WTC11 (cell line): ENCODE measurements at regions not wholly inside any gene's neighbourhood (a gene's known extent, or its start where the extent isn't known, plus 50 kb on each side); places are given as distances from the start of the nearest gene placed in this dataset.

Experiments used
- ATAC-seq: fragments of 200-7000 bp; cut with Tn5 transposase; 2 replicates; pipeline ENCODE4 v1.10.0; 2021; ENCODE audit warnings: mild to moderate bottlenecking, moderate library complexity
- CTCF ChIA-PET: fragments of 300-600 bp; sonication (Branson Sonifier 250); formaldehyde crosslinking; loops from one replicate; lab custom pipeline; 2021; ENCODE audit warnings: antibody characterized with exemption; lab: Charles Lee
- POLR2A ChIA-PET: fragments of 350-600 bp; sonication (Branson Sonifier 250); formaldehyde crosslinking; loops from one replicate; lab custom pipeline; 2021; ENCODE audit warnings: antibody characterized with exemption; lab: Charles Lee
- DNase-seq: peaks from one replicate; pipeline ENCODE4 v3.0.0; 2021; ENCODE audit warnings: low spot score
- H3K27ac Mint-ChIP-seq: 2 replicates; pipeline ENCODE4 v1.8.0; 2021; ENCODE audit warnings: mixed read lengths
- H3K27me3 Mint-ChIP-seq: 2 replicates; pipeline ENCODE4 v1.8.0; 2021; ENCODE audit warnings: low read depth, mild to moderate bottlenecking, moderate library complexity, mixed read lengths
- H3K36me3 Mint-ChIP-seq: 2 replicates; pipeline ENCODE4 v1.8.0; 2021; ENCODE audit warnings: mixed read lengths
- H3K4me1 Mint-ChIP-seq: 2 replicates; pipeline ENCODE4 v1.8.0; 2022; ENCODE audit warnings: mixed read lengths
- H3K4me3 Mint-ChIP-seq: 2 replicates; pipeline ENCODE4 v1.8.0; 2021; ENCODE audit warnings: mild to moderate bottlenecking, moderate library complexity, mixed read lengths
- H3K9me3 Mint-ChIP-seq: 2 replicates; pipeline ENCODE4 v1.8.0; 2021; ENCODE audit warnings: mixed read lengths
- CBFB ChIP-seq: sonication (generic); formaldehyde crosslinking; IDR thresholded peaks from 2 replicates; pipeline ENCODE4 v1.8.1; 2022; ENCODE audit warnings: mild to moderate bottlenecking, low read depth, missing genetic modification reagents
- CREM ChIP-seq: sonication (generic); formaldehyde crosslinking; IDR thresholded peaks from 2 replicates; pipeline ENCODE4 v1.8.1; 2022; ENCODE audit warnings: mild to moderate bottlenecking, missing genetic modification reagents, moderate library complexity
- ELF4 ChIP-seq: sonication (generic); formaldehyde crosslinking; IDR thresholded peaks from 2 replicates; pipeline ENCODE4 v1.8.1; 2022; ENCODE audit warnings: low read depth, mild to moderate bottlenecking, moderate library complexity, missing genetic modification reagents
- FOXK1 ChIP-seq: sonication (generic); formaldehyde crosslinking; IDR thresholded peaks from 2 replicates; pipeline ENCODE4 v1.8.0; 2022; ENCODE audit warnings: mild to moderate bottlenecking, moderate library complexity, missing genetic modification reagents
- FOXP1 ChIP-seq: sonication (generic); formaldehyde crosslinking; IDR thresholded peaks from 2 replicates; pipeline ENCODE4 v1.8.0; 2022; ENCODE audit warnings: missing genetic modification reagents, mild to moderate bottlenecking, moderate library complexity, borderline replicate concordance
- GABPB1 ChIP-seq: sonication (generic); formaldehyde crosslinking; IDR thresholded peaks from 2 replicates; pipeline ENCODE4 v1.8.1; 2023; ENCODE audit warnings: mild to moderate bottlenecking, missing genetic modification reagents
- GTF2I ChIP-seq: fragments of 250-450 bp; sonication (Bioruptor Pico); conservative IDR thresholded peaks from 2 replicates; pipeline ENCODE4 v1.4.0; 2021; ENCODE audit warnings: mild to moderate bottlenecking
- KAT7 ChIP-seq: sonication (generic); formaldehyde crosslinking; IDR thresholded peaks from 2 replicates; pipeline ENCODE4 v1.8.1; 2023; ENCODE audit warnings: missing genetic modification reagents, mild to moderate bottlenecking, borderline replicate concordance
- NFYB ChIP-seq: sonication (generic); formaldehyde crosslinking; conservative IDR thresholded peaks from 2 replicates; pipeline ENCODE4 v1.8.0; 2022; ENCODE audit warnings: low read depth, missing genetic modification reagents
- NR1H2 ChIP-seq: sonication (generic); formaldehyde crosslinking; IDR thresholded peaks from 2 replicates; pipeline ENCODE4 v1.9.0; 2021; ENCODE audit warnings: mild to moderate bottlenecking, moderate library complexity, missing genetic modification reagents
- SMAD4 ChIP-seq: sonication (generic); formaldehyde crosslinking; IDR thresholded peaks from 2 replicates; pipeline ENCODE4 v1.8.0; 2022; ENCODE audit warnings: mild to moderate bottlenecking, missing genetic modification reagents
- TCF7 ChIP-seq: sonication (generic); formaldehyde crosslinking; IDR thresholded peaks from 2 replicates; pipeline ENCODE4 v1.8.0; 2022; ENCODE audit warnings: mild to moderate bottlenecking, low read depth, missing genetic modification reagents, moderate library complexity
- ZNF121 ChIP-seq: sonication (generic); formaldehyde crosslinking; IDR thresholded peaks from 2 replicates; pipeline ENCODE4 v1.8.0; 2023; ENCODE audit warnings: missing genetic modification reagents
- ZNF138 ChIP-seq: sonication (generic); formaldehyde crosslinking; conservative IDR thresholded peaks from 2 replicates; pipeline ENCODE4 v1.8.1; 2022; ENCODE audit warnings: mild to moderate bottlenecking, moderate library complexity, missing genetic modification reagents
- ZNF232 ChIP-seq: sonication (generic); formaldehyde crosslinking; IDR thresholded peaks from 2 replicates; pipeline ENCODE4 v1.8.0; 2022; ENCODE audit warnings: mild to moderate bottlenecking, missing genetic modification reagents
- ZNF396 ChIP-seq: fragments of 250-450 bp; sonication (Bioruptor Pico); IDR thresholded peaks from 2 replicates; pipeline ENCODE4 v1.8.0; 2021; ENCODE audit warnings: mild to moderate bottlenecking, moderate library complexity, borderline replicate concordance
- TF ChIP-seq, protein P1 (sequence below): sonication (generic); formaldehyde crosslinking; IDR thresholded peaks from 2 replicates; pipeline ENCODE4 v1.8.1; 2023; ENCODE audit warnings: mild to moderate bottlenecking, missing genetic modification reagents, borderline replicate concordance
- TF ChIP-seq, protein P2 (sequence below): sonication (generic); formaldehyde crosslinking; IDR thresholded peaks from 2 replicates; pipeline ENCODE4 v1.8.0; 2022; ENCODE audit warnings: mild to moderate bottlenecking, missing genetic modification reagents
- TF ChIP-seq, protein P3 (sequence below): fragments of 250-450 bp; sonication (Bioruptor Pico); IDR thresholded peaks from 2 replicates; pipeline ENCODE4 v1.9.0; 2021; ENCODE audit warnings: moderate library complexity, mild to moderate bottlenecking, inconsistent platforms, borderline replicate concordance
- TF ChIP-seq, protein P4 (sequence below): sonication (generic); formaldehyde crosslinking; IDR thresholded peaks from 2 replicates; pipeline ENCODE4 v1.8.0; 2022; ENCODE audit warnings: mild to moderate bottlenecking, missing genetic modification reagents
- TF ChIP-seq, protein P5 (sequence below): sonication (generic); formaldehyde crosslinking; IDR thresholded peaks from 2 replicates; pipeline ENCODE4 v1.8.1; 2023; ENCODE audit warnings: mild to moderate bottlenecking, missing genetic modification reagents
- TF ChIP-seq, protein P6 (sequence below): sonication (generic); formaldehyde crosslinking; IDR thresholded peaks from 2 replicates; pipeline ENCODE4 v1.8.0; 2022; ENCODE audit warnings: mild to moderate bottlenecking, missing genetic modification reagents
- TF ChIP-seq, protein P7 (sequence below): sonication (generic); formaldehyde crosslinking; IDR thresholded peaks from 2 replicates; pipeline ENCODE4 v1.8.1; 2022; ENCODE audit warnings: low read depth, mild to moderate bottlenecking, moderate library complexity, missing genetic modification reagents, borderline replicate concordance
- TF ChIP-seq, protein P8 (sequence below): fragments of 250-450 bp; sonication (Bioruptor Pico); conservative IDR thresholded peaks from 2 replicates; pipeline ENCODE4 v1.9.0; 2021; ENCODE audit warnings: mild to moderate bottlenecking

DNA sequence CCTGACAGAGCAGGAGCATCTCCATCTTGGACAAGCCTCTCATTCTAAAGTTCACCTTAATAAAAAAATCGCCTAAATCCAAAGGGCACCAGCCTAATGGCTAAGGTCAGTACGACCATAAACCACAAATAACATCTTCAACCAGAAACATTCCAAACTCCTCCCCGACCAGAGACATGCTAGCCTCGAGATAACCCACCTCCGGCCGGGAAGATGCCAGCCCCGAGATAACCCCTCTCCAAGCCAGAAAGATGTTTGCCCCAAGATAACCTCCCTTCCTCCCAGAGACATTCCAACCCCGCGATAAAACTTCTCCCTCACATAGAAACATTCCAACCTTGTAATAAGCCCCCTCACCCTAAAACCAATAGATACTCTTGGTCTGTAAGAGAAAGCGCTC lies 86.8 kb upstream of the PKP2 start (continued):
- TF ChIP-seq, protein P1, sequence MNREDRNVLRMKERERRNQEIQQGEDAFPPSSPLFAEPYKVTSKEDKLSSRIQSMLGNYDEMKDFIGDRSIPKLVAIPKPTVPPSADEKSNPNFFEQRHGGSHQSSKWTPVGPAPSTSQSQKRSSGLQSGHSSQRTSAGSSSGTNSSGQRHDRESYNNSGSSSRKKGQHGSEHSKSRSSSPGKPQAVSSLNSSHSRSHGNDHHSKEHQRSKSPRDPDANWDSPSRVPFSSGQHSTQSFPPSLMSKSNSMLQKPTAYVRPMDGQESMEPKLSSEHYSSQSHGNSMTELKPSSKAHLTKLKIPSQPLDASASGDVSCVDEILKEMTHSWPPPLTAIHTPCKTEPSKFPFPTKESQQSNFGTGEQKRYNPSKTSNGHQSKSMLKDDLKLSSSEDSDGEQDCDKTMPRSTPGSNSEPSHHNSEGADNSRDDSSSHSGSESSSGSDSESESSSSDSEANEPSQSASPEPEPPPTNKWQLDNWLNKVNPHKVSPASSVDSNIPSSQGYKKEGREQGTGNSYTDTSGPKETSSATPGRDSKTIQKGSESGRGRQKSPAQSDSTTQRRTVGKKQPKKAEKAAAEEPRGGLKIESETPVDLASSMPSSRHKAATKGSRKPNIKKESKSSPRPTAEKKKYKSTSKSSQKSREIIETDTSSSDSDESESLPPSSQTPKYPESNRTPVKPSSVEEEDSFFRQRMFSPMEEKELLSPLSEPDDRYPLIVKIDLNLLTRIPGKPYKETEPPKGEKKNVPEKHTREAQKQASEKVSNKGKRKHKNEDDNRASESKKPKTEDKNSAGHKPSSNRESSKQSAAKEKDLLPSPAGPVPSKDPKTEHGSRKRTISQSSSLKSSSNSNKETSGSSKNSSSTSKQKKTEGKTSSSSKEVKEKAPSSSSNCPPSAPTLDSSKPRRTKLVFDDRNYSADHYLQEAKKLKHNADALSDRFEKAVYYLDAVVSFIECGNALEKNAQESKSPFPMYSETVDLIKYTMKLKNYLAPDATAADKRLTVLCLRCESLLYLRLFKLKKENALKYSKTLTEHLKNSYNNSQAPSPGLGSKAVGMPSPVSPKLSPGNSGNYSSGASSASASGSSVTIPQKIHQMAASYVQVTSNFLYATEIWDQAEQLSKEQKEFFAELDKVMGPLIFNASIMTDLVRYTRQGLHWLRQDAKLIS (CRISPR knock-in tag), result no peak
- TF ChIP-seq, protein P2, sequence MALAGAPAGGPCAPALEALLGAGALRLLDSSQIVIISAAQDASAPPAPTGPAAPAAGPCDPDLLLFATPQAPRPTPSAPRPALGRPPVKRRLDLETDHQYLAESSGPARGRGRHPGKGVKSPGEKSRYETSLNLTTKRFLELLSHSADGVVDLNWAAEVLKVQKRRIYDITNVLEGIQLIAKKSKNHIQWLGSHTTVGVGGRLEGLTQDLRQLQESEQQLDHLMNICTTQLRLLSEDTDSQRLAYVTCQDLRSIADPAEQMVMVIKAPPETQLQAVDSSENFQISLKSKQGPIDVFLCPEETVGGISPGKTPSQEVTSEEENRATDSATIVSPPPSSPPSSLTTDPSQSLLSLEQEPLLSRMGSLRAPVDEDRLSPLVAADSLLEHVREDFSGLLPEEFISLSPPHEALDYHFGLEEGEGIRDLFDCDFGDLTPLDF (CRISPR knock-in tag), result no peak
- no peak for TF ChIP-seq ZNF121
- TF ChIP-seq, protein P3, sequence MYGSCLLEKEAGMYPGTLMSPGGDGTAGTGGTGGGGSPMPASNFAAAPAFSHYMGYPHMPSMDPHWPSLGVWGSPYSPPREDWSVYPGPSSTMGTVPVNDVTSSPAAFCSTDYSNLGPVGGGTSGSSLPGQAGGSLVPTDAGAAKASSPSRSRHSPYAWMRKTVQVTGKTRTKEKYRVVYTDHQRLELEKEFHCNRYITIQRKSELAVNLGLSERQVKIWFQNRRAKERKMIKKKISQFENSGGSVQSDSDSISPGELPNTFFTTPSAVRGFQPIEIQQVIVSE (CRISPR knock-in tag), result no peak
- TF ChIP-seq, protein P4, sequence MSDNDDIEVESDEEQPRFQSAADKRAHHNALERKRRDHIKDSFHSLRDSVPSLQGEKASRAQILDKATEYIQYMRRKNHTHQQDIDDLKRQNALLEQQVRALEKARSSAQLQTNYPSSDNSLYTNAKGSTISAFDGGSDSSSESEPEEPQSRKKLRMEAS (CRISPR knock-in tag), result no peak
- TF ChIP-seq FOXK1 (CRISPR knock-in tag), result no peak
- TF ChIP-seq ELF4 (CRISPR knock-in tag), result no peak

DNA sequence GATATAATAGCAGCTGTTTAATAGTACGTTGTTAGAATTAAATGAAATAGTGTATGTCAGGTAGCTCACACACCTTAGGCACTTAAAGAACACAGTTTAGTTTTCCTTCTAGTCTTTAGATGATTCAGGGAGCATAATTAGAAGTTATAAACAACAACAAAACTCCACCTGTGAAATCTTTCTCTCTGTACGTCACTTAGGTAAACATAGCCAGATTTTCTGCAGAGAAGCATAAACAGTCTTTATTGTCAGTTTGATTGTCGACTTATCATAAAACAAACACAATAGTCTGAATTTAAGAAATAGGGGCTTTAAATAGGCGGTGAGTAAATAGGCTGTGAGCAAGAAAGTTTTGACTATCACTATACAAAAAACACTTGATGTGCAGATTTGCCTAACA lies 84.6 kb upstream of the PKP2 start:
- ATAC-seq, result no peak
- Mint-ChIP-seq H3K9me3 (peaks cover 15% of the 10 kb centered on the region), H3K27ac (no peak overlapping the region), H3K36me3 (no peaks in the 10 kb centered on the region; the same call in 1 of the 2 replicates), H3K4me1 (peaks cover 16% of the 10 kb centered on the region), H3K27me3 (no peaks in the 10 kb centered on the region), H3K4me3 (no peak overlapping the region)
- DNase-seq, result no peak
- ChIA-PET POLR2A (no interaction called here), CTCF (no interaction called here)
- TF ChIP-seq CBFB (CRISPR knock-in tag) (no peak), CREM (CRISPR knock-in tag) (no peak), GABPB1 (CRISPR knock-in tag) (no peak), ZNF396 (CRISPR knock-in tag) (no peak), NR1H2 (CRISPR knock-in tag) (no peak), SMAD4 (CRISPR knock-in tag) (no peak), NFYB (CRISPR knock-in tag) (no peak), KAT7 (no peak), TCF7 (CRISPR knock-in tag) (no peak), ZNF138 (CRISPR knock-in tag) (no peak), GTF2I (CRISPR knock-in tag) (no peak), FOXP1 (CRISPR knock-in tag) (no peak), ZNF232 (CRISPR knock-in tag) (no peak)
- TF ChIP-seq, protein P5, sequence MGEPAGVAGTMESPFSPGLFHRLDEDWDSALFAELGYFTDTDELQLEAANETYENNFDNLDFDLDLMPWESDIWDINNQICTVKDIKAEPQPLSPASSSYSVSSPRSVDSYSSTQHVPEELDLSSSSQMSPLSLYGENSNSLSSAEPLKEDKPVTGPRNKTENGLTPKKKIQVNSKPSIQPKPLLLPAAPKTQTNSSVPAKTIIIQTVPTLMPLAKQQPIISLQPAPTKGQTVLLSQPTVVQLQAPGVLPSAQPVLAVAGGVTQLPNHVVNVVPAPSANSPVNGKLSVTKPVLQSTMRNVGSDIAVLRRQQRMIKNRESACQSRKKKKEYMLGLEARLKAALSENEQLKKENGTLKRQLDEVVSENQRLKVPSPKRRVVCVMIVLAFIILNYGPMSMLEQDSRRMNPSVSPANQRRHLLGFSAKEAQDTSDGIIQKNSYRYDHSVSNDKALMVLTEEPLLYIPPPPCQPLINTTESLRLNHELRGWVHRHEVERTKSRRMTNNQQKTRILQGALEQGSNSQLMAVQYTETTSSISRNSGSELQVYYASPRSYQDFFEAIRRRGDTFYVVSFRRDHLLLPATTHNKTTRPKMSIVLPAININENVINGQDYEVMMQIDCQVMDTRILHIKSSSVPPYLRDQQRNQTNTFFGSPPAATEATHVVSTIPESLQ, result no peak
- TF ChIP-seq, protein P6, sequence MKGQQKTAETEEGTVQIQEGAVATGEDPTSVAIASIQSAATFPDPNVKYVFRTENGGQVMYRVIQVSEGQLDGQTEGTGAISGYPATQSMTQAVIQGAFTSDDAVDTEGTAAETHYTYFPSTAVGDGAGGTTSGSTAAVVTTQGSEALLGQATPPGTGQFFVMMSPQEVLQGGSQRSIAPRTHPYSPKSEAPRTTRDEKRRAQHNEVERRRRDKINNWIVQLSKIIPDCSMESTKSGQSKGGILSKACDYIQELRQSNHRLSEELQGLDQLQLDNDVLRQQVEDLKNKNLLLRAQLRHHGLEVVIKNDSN, result no peak
- TF ChIP-seq, protein P7, sequence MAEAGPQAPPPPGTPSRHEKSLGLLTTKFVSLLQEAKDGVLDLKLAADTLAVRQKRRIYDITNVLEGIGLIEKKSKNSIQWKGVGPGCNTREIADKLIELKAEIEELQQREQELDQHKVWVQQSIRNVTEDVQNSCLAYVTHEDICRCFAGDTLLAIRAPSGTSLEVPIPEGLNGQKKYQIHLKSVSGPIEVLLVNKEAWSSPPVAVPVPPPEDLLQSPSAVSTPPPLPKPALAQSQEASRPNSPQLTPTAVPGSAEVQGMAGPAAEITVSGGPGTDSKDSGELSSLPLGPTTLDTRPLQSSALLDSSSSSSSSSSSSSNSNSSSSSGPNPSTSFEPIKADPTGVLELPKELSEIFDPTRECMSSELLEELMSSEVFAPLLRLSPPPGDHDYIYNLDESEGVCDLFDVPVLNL (CRISPR knock-in tag), result no peak
- TF ChIP-seq, protein P2 (CRISPR knock-in tag), result no peak
- TF ChIP-seq, protein P8, sequence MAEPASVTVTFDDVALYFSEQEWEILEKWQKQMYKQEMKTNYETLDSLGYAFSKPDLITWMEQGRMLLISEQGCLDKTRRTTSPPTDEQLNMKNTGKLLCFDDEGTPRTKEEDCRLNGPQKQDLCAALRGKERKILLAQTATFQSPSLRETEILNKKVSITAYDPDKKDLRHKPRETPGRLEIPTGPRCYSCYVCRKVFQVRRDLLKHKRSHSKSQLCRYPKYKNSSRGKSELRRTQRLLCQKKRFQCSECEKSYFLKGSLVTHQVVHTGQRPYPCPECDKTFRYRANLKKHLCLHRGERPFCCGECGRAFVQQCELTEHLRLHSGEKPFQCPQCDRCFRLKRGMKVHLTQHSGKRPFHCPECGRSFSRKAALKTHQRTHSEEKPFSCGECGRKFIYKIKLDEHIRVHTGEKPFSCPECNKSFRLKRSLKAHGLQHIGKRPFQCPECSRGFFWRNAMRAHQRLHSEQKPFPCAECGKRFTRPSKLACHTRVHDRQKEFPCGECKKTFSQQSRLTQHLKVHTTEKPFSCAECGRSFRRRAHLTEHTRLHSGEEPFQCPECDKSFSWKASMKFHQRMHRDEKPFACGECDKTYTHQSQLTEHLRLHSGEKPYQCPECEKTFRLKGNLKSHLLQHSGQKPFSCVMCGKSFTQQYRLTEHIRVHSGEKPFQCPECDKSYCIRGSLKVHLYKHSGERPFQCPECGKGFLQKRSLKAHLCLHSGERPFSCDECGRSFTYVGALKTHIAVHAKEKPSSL (CRISPR knock-in tag), result no peak
